Fibroblast of pulmonary artery (primary cell): ENCODE measurements at regions not wholly inside any gene's neighbourhood (a gene's known extent, or its start where the extent isn't known, plus 50 kb on each side); places are given as distances from the start of the nearest gene placed in this dataset.
"Not testable (repeated sequence)": the region's sequence is repeated elsewhere in the genome, so short reads cannot be mapped to it uniquely, and the experiment has no call there.

Experiments
- DNase-seq: peaks from one replicate; pipeline ENCODE4 v3.0.0-alpha.2; 2010; ENCODE audit warnings: low read depth
- H3K4me3 ChIP-seq: replicated peaks from 2 replicates; pipeline ENCODE4 v1.5.1; 2011; ENCODE audit warnings: low read depth, mild to moderate bottlenecking, control low read depth, low read length, moderate library complexity
- TF ChIP-seq, protein P1 (sequence below): IDR thresholded peaks from 2 replicates; pipeline ENCODE4 v1.5.1; 2011; ENCODE audit warnings: mild to moderate bottlenecking, control low read depth, low read length, inconsistent platforms; ENCODE audit errors: missing control alignments

- no peak for DNase-seq
- TF ChIP-seq, protein P1, sequence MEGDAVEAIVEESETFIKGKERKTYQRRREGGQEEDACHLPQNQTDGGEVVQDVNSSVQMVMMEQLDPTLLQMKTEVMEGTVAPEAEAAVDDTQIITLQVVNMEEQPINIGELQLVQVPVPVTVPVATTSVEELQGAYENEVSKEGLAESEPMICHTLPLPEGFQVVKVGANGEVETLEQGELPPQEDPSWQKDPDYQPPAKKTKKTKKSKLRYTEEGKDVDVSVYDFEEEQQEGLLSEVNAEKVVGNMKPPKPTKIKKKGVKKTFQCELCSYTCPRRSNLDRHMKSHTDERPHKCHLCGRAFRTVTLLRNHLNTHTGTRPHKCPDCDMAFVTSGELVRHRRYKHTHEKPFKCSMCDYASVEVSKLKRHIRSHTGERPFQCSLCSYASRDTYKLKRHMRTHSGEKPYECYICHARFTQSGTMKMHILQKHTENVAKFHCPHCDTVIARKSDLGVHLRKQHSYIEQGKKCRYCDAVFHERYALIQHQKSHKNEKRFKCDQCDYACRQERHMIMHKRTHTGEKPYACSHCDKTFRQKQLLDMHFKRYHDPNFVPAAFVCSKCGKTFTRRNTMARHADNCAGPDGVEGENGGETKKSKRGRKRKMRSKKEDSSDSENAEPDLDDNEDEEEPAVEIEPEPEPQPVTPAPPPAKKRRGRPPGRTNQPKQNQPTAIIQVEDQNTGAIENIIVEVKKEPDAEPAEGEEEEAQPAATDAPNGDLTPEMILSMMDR, result no peak
- no peak overlapping the region for H3K4me3 ChIP-seq
Observed at GRCh38 chr15:95148183-95148582, 916.8 kb downstream of the MCTP2 start.

GRCh38 chr15:95149036-95149435, 917.7 kb downstream of the MCTP2 start:
- TF ChIP-seq, protein P1, result no peak
- DNase-seq, result no peak
- H3K4me3 ChIP-seq, result no peak overlapping the region

GRCh38 chr15:95149771-95150170, 918.4 kb downstream of the MCTP2 start:
- no peak overlapping the region for H3K4me3 ChIP-seq
- TF ChIP-seq, protein P1, result no peak
- DNase-seq, result no peak

DNA sequence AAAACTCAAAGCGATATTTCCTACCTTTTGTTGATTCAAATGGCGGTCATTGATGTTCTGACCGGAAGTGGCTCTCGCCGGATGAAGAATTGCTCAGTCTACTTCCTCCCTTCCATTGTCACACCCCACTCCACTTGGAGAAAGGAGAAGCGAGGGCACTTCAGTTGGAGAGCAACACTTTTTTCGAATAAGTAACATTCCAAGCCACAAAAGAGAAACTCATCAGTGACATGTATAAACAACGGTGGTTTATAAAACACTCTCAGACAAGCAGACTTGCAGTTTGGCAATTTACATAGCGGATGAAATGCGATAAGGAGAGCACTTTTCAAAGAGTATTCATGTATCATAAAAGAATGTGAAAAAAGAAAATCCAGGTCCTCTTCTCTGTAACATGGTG, 919.1 kb downstream of the MCTP2 start:
- no peak for DNase-seq
- TF ChIP-seq, protein P1, result no peak
- H3K4me3 ChIP-seq, result no peak overlapping the region

DNA sequence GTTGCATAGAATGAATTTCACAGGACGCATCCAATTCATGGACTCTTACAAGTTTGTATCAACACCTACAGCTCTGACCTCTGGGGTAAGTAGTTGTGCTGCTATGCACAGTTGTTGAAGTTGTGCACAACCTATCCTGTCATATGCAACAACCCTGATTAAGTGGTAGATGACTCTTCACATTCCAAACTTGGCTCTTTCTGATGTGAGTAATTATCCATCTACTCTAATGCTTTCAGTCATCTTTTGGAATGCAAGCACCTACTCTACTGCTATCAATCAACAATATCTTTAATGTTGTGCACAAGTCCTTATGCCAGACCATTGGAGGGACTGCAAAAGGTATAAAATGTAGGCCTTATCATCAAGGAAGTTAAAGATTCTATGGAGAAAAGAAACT, 921.4 kb downstream of the MCTP2 start:
- TF ChIP-seq, protein P1, result no peak
- DNase-seq, result no peak
- H3K4me3 ChIP-seq, result no peak overlapping the region

- not testable (repeated sequence) for H3K4me3 ChIP-seq, DNase-seq
Observed at GRCh38 chr15:95153201-95153600, 921.8 kb downstream of the MCTP2 start.

DNA sequence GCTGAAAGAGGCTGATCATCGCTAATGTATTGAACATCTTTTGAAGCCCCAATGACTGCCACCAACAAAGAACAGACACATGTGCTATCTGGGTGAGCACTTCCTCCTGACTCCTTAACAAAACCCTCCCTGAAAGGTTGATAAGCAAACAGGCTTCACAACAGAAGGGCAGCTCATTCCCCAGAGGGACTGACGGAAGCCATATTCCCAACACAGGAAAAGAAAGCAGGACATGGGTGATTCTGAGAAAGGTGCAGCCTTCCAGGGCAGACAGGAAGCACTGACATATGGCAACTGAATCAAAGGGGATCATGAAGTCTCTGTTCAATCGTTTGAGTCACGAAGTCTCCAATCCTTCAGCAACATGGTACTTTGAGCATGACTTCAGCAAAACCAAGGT, 929.0 kb downstream of the MCTP2 start:
- no peak overlapping the region for H3K4me3 ChIP-seq
- TF ChIP-seq, protein P1, result no peak
- DNase-seq, result no peak

GRCh38 chr15:95162069-95162468, 930.7 kb downstream of the MCTP2 start:
- no peak overlapping the region for H3K4me3 ChIP-seq
- no peak for DNase-seq
- TF ChIP-seq, protein P1, result no peak
